Gastroesophageal sphincter (tissue), 3 donors: ENCODE measurements at regions not wholly inside any gene's neighbourhood (a gene's known extent, or its start where the extent isn't known, plus 50 kb on each side); places are given as distances from the start of the nearest gene placed in this dataset.

ENCODE experiments used
- EP300 ChIP-seq: sonication (generic); formaldehyde crosslinking; IDR thresholded peaks from one replicate; pipeline ENCODE4 v1.6.1; 2017; ENCODE audit warnings: antibody characterized with exemption, mild to moderate bottlenecking
- POLR2A ChIP-seq, 2 donors: fragments of 450-650 bp; IDR thresholded peaks; one replicate each; pipeline ENCODE4 v1.6.1; 2017; ENCODE audit warnings: antibody characterized with exemption in 2 of 2, mild to moderate bottlenecking in 2 of 2, moderate library complexity in 1 of 2
- POLR2AphosphoS5 ChIP-seq: sonication (generic); formaldehyde crosslinking; IDR thresholded peaks from one replicate; pipeline ENCODE4 v1.6.1; 2017; ENCODE audit warnings: antibody characterized with exemption
- TF ChIP-seq, protein P1 (sequence below), 4 experiments: fragments of 200-600 bp in 2 of 4; fragments of 450-650 bp in 2 of 4; sonication (generic) in 1 of 4; IDR thresholded peaks; one replicate each; pipeline ENCODE4 v1.5.1; 2017 to 2019; ENCODE audit warnings: antibody characterized with exemption in 4 of 4, mild to moderate bottlenecking in 2 of 4, moderate library complexity in 2 of 4

DNA sequence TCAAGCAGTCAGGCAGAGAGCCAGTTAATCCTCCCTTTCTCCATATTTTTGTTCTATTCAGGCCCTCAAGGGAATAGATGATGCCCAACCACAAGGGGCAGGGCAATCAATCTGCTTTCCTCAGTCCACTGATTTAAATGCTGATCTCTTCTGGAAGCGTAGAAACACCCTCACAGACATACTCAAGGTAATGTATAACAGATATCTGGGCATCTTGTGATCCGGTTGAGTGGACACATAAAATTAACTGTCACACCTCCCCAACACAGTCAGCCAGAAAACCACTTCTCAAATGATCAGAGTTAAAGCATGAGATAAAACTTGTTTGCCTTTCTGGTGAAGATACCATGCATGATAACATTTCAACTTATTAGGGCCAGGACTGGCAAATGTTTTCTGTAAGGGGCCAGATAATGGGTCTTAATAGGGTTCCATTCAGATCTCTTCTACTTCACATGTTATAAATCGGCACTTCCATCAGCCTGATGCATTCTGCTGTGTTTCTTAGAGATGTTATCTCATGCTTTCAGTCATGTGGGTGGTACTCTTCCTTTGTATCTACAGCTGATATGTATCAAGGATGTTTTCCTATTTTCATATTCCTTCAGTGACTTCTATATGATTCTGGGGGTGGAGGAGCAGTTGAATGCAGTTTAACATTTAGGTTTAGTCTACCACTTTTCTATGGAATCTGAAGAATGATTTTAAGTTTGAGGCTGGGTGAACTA, 58.9 kb upstream of the CNTLN start:
- TF ChIP-seq, protein P1, sequence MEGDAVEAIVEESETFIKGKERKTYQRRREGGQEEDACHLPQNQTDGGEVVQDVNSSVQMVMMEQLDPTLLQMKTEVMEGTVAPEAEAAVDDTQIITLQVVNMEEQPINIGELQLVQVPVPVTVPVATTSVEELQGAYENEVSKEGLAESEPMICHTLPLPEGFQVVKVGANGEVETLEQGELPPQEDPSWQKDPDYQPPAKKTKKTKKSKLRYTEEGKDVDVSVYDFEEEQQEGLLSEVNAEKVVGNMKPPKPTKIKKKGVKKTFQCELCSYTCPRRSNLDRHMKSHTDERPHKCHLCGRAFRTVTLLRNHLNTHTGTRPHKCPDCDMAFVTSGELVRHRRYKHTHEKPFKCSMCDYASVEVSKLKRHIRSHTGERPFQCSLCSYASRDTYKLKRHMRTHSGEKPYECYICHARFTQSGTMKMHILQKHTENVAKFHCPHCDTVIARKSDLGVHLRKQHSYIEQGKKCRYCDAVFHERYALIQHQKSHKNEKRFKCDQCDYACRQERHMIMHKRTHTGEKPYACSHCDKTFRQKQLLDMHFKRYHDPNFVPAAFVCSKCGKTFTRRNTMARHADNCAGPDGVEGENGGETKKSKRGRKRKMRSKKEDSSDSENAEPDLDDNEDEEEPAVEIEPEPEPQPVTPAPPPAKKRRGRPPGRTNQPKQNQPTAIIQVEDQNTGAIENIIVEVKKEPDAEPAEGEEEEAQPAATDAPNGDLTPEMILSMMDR (IDR thresholded peaks at IDR 0.05), result no peak
- TF ChIP-seq POLR2AphosphoS5 (no peak), POLR2A (IDR thresholded peaks at IDR 0.05) (no peak), EP300 (no peak)
